Sciatic nerve (tissue), 2 donors: ENCODE measurements at regions not wholly inside any gene's neighbourhood (a gene's known extent, or its start where the extent isn't known, plus 50 kb on each side); places are given as distances from the start of the nearest gene placed in this dataset.

Experiments used
- ATAC-seq: fragments of 200-7000 bp; cut with Tn5 transposase; one replicate; pipeline ENCODE4 v1.9.1; 2020; ENCODE audit warnings: mild to moderate bottlenecking, moderate library complexity
- DNase-seq: peaks from one replicate; pipeline ENCODE4 v3.0.0-alpha.2; 2020; ENCODE audit warnings: low spot score
- intact Hi-C: fragments of 100-400 bp; cut with DNase I; formaldehyde crosslinking; loops from one replicate; pipeline ENCODE4 v1.14.2; 2022
- donor health status: DM: no; HTN: no; CAD: no.
- donor health status: DM: no; HTN: no; CAD: no.

DNA sequence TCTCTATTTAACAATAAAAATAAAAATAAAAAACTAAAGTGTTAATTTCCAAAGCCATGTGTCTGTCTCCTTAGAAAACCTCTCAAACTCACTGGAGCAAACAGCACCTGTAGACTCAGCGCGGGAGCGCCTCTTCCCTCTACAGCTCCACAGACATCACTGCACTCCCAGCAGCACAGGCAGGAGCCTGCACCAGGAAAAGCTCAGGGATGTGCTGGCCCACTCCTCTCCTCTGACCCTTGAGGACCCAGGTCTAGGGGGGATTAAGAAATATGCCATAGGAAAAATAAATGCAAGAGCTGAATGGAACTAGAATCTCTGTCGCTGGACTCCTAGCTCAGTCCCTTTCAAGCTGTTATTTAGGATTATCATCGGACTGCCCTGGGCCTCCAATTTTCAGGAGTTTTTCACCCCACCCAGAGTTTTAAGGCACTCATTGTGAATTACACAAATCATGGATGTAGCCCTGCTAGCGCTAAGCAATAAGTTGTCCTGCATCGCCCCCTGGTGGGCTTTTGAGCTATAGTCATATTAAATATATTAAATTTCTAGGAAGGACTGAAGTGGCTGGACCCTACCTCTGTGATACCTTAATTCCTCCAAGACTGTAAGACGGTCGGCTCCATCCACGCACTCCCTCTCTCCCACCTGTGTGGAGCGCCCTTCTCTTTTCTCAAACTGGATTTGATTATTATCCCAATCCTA, 333.9 kb downstream of the UQCRFS1 start:
- intact Hi-C loops: no loop called here
- DNase-seq: peak; percentile 88
- peak; percentile 54 for ATAC-seq

DNA sequence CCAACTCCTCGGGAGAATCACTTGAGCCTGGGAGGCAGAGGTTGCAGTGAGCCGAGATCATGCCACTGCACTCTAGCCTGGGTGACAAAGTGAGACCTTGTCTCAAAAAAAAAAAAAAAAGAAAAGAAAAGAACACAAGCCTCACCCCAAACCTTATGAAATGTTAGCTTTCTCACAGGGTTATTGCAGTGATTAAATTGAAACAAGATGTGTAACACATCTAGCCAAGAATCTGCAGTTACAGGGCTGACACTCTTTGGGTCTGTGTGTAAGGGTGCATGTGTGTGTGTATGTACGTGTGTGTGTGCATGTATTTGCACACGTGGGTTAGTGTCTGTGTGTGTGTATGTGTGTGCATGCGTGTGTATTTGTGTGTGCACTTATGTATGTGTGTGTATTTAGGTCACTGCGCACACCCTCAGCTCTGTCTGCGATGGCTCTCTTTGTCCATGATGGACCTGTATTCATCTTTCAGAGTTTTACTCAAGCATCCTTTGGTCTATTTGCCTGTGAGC, 336.3 kb downstream of the UQCRFS1 start:
- intact Hi-C loops: no loop called here
- DNase-seq (no peak), ATAC-seq (peak; percentile 70)

DNA sequence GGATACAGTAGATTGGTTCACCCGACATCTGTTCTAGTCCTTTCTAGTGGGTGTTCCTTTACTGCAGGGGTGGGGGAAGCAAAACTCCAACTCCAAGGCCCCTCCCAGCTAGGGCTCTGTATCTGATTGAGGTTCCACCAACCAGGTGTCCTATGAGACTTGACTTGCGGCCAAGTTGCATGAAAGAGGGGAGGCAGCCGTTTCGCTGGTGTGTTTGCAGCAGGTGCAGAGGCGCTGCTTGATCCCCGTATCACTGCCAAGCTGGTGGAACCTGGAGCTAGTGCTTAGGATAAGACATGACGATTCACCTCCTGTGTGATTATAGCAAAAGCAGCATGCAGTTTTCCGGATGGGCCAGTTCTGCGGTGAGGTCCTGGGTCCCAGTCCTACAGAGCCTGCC, 338.2 kb downstream of the UQCRFS1 start:
- intact Hi-C loops: no loop called here
- ATAC-seq (no peak), DNase-seq (no peak)

DNA sequence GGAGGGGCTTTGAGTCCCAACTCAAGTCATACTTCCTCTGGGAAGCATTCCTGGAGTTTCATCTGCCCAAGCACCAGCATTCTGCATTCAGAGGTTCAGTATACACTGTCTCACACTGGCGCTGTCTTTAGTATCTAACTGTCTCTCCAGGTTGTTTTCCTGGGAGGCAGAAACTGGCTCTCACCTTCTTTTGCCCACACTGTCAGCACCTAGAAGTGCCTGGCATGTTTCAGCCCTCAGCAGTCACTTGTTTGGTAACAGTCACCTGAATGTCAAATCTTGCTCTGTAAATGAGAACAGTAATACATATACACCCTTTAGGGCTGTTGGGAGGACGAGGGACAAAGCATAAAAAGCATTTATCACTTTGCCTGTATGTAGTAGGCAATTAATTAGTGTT, 339.6 kb downstream of the UQCRFS1 start:
- DNase-seq (no peak), ATAC-seq (no peak)
- intact Hi-C loops: no loop called here

DNA sequence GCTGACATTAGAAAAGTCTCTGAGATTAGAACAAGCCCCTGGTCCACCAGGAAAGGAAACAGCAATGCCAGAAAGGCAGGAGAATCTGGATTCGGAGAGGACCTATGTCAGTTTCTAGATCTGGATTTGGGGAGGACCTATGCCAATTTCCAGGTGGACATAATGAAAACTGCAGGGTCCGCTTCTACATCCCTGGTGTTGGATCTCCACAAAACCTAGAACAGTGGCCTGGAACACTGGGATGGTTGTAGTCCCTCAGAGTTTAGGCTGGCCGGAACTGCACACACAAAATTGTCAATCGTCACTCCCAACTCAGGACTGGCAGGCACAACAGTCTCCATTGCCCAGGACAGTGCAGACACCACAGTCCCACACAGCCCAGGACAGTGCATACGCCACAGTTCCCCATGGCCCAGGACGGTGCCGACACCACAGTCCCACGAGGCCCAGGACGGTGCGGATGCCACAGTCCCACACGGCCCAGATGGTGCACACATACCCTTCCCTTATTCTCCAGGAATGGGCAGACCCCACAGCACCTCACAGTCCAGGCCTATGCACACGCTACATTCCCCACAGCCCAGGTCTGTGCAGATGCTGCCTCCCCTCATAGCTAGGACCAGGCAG, 341.7 kb downstream of the UQCRFS1 start:
- intact Hi-C loops: no loop called here
- ATAC-seq (peak; percentile 23), DNase-seq (no peak)

DNA sequence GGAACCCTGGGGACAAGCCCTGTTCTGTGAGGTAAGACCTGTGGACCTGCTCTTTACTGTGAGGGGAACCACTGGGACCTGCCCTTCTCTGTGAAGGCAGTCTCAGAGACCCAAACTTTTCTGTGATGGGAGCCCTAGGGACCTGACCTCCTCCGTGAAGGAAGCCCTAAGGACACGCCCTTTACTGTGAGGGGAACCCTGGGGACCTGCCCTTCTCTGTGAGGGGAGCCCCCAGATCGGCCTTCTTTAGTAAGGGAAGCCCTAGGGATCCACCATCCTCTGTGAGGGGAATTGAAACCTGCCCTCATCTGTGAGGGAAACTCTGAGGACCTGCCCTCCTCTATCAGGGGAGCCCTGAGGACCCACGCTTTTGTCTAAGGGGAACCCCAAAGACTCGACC, 343.5 kb downstream of the UQCRFS1 start:
- DNase-seq: no peak
- ATAC-seq: no peak
- intact Hi-C loops: no loop called here

DNA sequence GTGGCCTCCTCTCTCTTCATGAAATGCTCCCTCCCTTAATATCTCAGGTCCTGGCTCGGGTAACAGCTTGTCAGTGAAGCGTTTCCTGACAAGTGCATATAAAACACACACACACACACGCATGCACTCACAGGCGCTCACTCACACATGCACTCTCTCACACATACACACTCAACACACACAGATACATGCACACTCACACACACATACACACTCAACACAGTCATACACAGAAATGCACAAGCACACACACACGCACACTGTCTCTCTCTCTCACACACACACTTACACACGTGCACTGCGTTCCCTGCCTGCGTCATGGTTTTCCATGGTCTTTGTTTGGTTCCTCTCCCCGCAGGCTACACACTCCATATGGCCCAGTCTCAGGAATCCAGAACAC, 344.1 kb downstream of the UQCRFS1 start:
- intact Hi-C loops: no loop called here
- ATAC-seq (no peak), DNase-seq (no peak)

DNA sequence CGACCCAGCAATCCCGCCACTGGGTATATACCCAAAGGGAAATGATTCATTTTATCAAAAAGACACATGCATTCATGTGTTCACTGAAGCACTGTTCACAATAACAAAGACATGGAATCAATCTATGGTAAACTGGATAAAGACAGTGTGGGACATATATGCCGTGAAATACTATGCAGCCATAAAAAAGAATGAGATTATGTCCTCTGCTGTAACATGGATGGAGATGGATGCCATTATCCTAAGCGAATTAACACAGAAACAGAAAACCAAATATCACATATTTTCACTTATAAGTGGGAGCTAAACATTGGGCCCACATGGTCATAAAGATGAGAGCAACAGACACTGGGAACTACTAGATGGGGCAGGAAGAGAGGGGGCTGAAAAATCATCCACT, 345.0 kb downstream of the UQCRFS1 start:
- DNase-seq (no peak), ATAC-seq (no peak)
- intact Hi-C loops: no loop called here

DNA sequence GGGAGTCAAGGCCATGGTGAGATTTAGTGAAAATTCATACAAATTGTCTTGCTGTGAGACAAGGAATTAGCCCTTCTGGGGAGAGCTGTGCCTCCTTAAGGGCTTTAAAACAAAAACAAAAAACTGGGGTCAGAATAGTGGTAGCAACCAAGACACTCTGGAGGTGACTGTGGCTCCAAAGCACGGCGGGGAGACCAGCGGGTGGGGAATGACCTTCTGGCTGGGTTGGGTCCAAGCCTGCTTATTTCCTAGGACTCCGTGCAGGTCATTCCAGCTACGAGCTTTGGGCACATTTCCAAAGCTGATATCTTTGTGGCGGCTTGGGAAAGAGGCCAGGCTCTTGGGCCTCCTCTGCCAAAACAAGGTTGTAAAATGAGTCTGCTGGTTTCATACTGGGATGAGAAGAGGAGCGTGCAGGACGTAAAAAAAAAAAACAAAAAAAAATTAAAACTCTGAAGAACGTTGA, 348.3 kb downstream of the UQCRFS1 start:
- DNase-seq (peak; percentile 64), ATAC-seq (peak; percentile 38)
- intact Hi-C loops: no loop called here

DNA sequence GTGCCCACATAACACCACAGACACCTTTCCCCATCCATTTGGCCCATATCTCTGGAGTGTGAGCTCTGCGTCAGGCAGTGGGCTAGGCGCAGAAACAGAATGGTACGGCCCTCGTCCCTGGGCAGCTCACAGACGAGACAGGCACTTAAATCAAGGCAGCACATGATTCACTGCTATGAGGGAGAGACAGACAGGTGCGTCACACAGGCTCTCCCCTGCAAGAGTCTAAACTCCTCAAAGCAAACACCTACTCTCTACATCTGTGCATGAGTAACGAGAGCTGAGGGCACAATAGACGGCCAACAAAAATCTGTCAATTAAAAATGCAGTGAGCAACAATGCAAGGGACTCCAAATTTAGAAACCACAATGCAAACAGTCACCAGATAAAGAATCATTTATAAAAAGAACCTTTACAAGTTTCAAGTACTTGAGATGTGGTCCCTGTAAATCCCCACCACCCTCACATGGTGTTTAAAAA, 348.9 kb downstream of the UQCRFS1 start:
- DNase-seq (no peak), ATAC-seq (no peak)
- intact Hi-C loops: no loop called here

DNA sequence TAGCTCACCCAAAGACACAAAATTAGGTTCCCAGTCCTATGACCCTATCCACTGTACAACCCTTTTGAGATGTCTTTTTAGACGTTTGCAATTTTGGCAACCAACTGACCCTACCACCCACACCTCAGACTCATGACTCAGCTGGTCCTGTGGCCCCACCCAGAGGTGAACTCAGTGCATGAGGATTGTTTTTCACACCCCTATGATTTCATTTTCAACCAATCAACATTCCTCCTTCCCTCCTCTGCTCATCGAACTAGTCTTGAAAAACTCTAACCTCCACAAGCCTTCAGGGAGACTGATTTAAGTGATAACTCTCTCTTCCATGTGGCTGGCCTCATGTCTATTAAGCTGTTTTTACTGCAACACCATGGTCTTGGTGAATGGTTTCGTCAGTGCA, 350.7 kb downstream of the UQCRFS1 start:
- ATAC-seq (no peak), DNase-seq (no peak)
- intact Hi-C loops: no loop called here

DNA sequence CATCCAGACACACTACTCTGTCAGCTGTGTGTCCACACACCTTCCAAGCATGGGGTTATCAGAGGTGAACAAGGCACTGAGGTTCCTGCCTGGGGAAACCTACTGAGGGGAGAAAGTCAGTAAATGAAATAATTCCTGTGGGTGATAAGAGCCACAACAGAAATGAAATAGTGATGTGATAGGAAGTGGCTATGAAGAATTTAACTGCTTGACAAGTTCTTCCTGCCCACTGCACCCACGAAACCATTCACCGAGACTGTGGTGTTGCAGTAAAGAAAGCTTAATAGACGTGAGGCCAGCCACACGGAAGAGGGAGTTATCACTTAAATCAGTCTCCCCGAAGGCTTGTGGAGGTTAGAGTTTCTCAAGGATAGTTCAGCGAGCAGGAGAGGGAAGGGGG, 353.1 kb downstream of the UQCRFS1 start:
- no peak for ATAC-seq
- no peak for DNase-seq
- intact Hi-C loops: no loop called here

DNA sequence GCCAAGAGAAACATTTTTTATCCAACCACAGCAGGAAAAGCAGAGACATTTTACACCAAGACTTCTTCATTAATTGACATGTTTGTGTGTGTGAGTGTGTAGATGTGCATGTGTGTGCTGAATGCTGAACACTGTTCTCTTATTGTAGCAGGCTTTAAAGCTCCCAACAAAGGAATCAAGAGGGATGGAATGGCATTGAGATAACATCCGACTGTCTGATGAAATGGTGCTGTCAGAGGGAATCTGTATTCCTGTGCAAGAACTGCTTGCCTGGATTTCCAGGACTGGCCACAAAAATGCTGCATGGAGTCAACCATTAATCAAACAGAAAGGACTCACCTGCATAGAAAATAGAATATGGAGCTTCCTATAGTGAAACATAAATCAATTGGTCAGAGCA, 354.0 kb downstream of the UQCRFS1 start:
- DNase-seq (no peak), ATAC-seq (no peak)
- intact Hi-C loops: no loop called here

DNA sequence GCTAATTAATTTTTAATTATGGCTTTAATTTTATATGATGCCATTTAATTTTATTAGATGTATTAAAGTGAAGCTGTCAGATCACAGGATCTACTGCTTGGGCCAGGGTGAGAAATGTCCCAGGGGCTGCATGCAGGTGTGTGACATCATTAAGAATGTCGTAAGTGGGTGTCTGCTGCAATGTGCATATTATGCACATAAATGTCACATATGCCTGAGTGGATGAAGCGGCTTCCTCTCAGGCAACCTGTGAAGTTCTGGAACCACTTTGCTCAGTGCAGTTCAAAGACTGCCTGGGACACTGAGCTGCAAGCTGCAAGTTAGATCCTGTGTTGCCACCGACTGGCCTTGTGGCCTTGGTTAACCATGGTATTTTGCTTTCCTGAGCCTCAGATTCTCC, 355.0 kb downstream of the UQCRFS1 start:
- intact Hi-C loops: no loop called here
- ATAC-seq: no peak

DNA sequence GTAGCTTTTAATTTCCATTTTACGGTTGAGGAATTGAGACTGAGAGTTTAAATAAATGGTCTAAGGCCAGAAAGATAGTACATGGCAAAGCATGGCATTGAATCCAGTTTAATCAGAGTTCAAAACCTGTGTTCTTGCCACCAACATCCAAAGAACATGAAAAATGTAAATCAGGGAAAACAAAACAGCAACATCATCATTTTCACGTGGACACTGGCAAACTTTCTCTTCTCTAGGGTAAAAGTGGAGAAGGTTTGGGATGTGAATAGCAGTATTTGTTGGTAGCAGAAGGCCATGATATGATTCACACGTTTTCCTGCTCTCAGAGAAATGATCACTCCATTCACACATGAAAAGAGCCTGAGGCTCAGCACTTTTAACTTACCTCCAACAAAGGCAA, 357.7 kb downstream of the UQCRFS1 start:
- no peak for ATAC-seq
- DNase-seq: no peak
- intact Hi-C loops: no loop called here

More for the DNA sequence above, 355.0 kb downstream of the UQCRFS1 start:
- DNase-seq: no peak

DNA sequence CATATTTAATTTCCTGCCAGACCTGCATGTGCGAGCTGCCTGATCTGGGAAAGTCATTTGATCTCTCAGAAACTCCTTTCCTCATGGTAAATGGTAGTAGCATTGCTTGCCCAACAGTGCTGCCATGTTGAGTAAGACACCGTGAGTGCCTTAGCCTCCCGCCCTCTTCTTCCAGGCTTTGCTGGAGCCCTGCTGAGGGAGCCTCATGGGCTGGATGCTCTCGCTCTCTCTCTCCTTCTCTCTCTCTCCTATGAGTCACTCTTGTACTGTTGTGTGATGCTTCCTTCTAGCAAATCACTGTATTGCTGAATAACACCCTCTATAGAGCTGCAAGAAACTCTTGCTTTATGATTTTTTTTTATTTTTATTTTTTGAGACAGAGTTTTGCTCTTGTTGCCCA, 365.5 kb downstream of the UQCRFS1 start:
- DNase-seq: no peak
- intact Hi-C loops: no loop called here
- ATAC-seq: no peak

DNA sequence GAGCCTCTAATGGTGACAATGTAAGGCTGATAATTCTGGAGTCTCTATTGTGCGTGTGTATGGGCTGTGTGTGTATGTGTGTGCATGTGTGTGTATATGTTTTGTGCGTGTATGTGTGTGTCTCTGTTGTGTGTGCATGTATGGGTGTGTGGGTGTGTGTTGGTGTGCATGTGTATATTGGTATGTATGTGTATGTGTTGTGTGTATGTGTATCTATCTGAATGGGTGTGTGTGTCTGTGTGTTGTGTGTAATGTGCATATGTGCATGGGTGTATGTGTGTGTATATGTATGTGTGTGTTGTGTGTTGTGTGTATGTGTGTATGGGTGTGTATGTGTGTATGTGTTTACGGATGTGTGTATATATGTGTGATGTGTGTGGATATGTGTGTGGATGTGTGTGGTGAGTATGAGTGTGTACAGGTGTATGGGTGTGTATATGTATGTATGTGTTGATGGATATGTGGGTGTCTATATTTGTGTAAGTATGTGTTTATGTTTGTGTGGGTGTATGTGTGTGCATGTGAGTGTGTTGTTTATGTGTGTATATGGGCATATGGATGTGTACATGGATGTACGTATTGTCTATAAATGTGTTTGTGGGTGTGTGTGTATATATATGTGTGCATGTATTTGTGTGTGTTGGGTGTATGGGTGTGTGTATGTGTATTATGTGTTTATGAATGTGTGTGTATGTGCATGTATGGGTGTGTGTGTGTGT, 366.7 kb downstream of the UQCRFS1 start:
- DNase-seq (no peak), ATAC-seq (no peak)
- intact Hi-C loops: no loop called here

DNA sequence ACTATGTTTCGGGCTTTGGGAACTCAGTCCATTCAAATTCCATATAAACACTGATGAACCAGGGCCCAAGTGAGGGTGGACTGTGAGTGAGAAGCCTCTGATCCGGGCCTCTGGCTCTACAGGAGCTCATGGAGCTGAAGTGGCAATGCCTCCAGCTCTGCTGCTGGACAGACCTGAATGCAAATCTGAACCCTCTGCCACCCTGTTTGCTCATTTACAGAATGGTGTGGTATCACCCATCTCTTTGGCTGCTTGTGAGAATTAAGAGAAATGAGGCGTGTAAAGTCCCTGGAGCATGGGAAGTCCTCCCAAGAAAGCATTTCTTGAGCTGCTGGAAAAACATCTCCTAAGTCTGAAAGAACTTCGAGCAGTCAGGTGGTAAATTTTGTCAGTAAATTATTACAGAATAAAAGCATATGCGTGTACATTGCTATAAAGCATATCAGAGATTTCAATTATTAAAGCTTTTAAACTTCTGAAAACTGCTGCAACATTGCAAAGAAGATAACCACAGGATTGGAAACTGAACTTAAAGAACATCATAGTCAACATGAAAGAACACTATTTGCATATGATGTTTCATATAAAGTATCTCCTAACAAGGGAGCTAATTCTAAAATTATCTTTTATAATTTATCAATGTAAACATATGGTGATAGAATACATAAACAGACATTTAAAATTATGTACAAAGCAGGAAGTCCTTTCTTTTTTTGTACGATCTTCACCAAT, 369.0 kb downstream of the UQCRFS1 start:
- no peak for ATAC-seq
- no peak for DNase-seq
- intact Hi-C loops: no loop called here

DNA sequence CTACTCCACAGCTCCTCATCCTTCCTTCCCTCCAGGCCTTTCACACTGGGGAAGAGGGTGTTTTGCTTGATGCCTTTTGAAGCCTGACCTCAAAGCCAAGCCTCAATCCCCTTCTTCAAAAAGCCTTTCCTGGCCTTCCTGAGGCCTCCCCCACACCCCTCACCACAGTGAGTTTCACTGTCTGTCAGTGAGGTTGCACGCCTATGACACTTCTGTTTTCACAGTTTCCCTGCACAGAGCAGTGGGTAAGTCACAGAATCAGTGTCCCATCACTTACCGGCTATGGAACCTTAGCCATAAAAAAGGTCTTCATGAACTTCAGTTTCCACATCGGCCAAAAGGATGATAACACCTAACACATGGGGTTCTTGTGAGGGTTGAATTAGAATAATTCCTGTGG, 371.4 kb downstream of the UQCRFS1 start:
- DNase-seq: no peak
- no peak for ATAC-seq
- intact Hi-C loops: no loop called here
